ENCODE measurements at regions not wholly inside any gene's neighbourhood (a gene's known extent, or its start where the extent isn't known, plus 50 kb on each side); places are given as distances from the start of the nearest gene placed in this dataset.

GRCh38 chr22:19634226-19634975 lies 79.9 kb upstream of the SEPTIN5 start:
- no TSS peak for BruUV-seq (replicated peaks)
- DNase-seq (ENCODE audit: low read depth, low spot score): no peak
- Histone ChIP-seq H3K36me3 (ENCODE audit: control insufficient read depth, insufficient read depth, low read length) (no peaks in the 10 kb centered on the region), H3K27ac (ENCODE audit: low read length) (no peak overlapping the region), H3K4me1 (ENCODE audit: control insufficient read depth, insufficient read depth, low read length) (no peaks in the 10 kb centered on the region), H3K27me3 (ENCODE audit: control insufficient read depth, insufficient read depth, low read length) (no peaks in the 10 kb centered on the region), H3K4me3 (ENCODE audit: low read depth in 2 of 2, low read length in 2 of 2) (no peak overlapping the region), H3K9me3 (ENCODE audit: control insufficient read depth, insufficient read depth, low read depth, low read length) (no peaks in the 10 kb centered on the region)
- TF ChIP-seq CTCF (IDR thresholded peaks at IDR 0.05) (no peak), REST (IDR thresholded peaks at IDR 0.05; ENCODE audit: insufficient read depth in 1 of 2, low read depth in 2 of 2, low read length in 1 of 2) (no peak), SIN3A (IDR thresholded peaks at IDR 0.05; ENCODE audit: borderline replicate concordance, insufficient read depth, low read depth, low read length) (no peak), TCF7L2 (IDR thresholded peaks at IDR 0.05; ENCODE audit: low read depth, low read length) (no peak), POLR2AphosphoS5 (IDR thresholded peaks at IDR 0.05; ENCODE audit: low read depth, low read length) (no peak)
- ChIA-PET CTCF (no interaction called here), POLR2A (no interaction called here)
- intact Hi-C loops (cut with micrococcal nuclease; ENCODE audit: unreplicated experiment): loop anchor here (5.0 kb wide), 1 partner anchor 137 kb away; no protein-coding TSS in a partner anchor
- ATAC-seq: no peak
- in situ Hi-C loops (cut with HindIII; ENCODE audit: low pct_unique_long_range_greater_than_20kb, low sequenced_read_pairs): no loop called here

- H3K4me1 ChIP-seq (ENCODE audit: control insufficient read depth, insufficient read depth, low read length): no peaks in the 10 kb centered on the region
- no TSS peak for BruUV-seq (replicated peaks)
- ATAC-seq (no peak), DNase-seq (ENCODE audit: low read depth, low spot score) (no peak)
- TF ChIP-seq POLR2AphosphoS5 (IDR thresholded peaks at IDR 0.05; ENCODE audit: low read depth, low read length) (no peak), CTCF (IDR thresholded peaks at IDR 0.05) (no peak), TCF7L2 (IDR thresholded peaks at IDR 0.05; ENCODE audit: low read depth, low read length) (no peak), REST (IDR thresholded peaks at IDR 0.05; ENCODE audit: insufficient read depth in 1 of 2, low read depth in 2 of 2, low read length in 1 of 2) (no peak), SIN3A (IDR thresholded peaks at IDR 0.05; ENCODE audit: borderline replicate concordance, insufficient read depth, low read depth, low read length) (no peak)
- no peaks in the 10 kb centered on the region for H3K27me3 ChIP-seq (ENCODE audit: control insufficient read depth, insufficient read depth, low read length)
- intact Hi-C loops (cut with micrococcal nuclease; ENCODE audit: unreplicated experiment) (no loop called here), in situ Hi-C loops (cut with HindIII; ENCODE audit: low pct_unique_long_range_greater_than_20kb, low sequenced_read_pairs) (no loop called here)
- CTCF ChIA-PET: no interaction called here
- POLR2A ChIA-PET: no interaction called here
- H3K27ac ChIP-seq (ENCODE audit: low read length): no peak overlapping the region
- H3K4me3 ChIP-seq (ENCODE audit: low read depth in 2 of 2, low read length in 2 of 2): no peak overlapping the region
- H3K36me3 ChIP-seq (ENCODE audit: control insufficient read depth, insufficient read depth, low read length): no peaks in the 10 kb centered on the region
- H3K9me3 ChIP-seq (ENCODE audit: control insufficient read depth, insufficient read depth, low read depth, low read length): no peaks in the 10 kb centered on the region
Observed at GRCh38 chr22:19635644-19636043, 78.7 kb upstream of the SEPTIN5 start.

All from Panc1 (cell line).